ENCODE measurements at regions not wholly inside any gene's neighbourhood (a gene's known extent, or its start where the extent isn't known, plus 50 kb on each side); places are given as distances from the start of the nearest gene placed in this dataset.
"Not testable (repeated sequence)": the region's sequence is repeated elsewhere in the genome, so short reads cannot be mapped to it uniquely, and the experiment has no call there.

- H3K27me3 ChIP-seq (ENCODE audit: control insufficient read depth in 1 of 2, insufficient read depth in 1 of 2, low read length in 2 of 2); H3K27ac ChIP-seq (ENCODE audit: low read length, poor library complexity, severe bottlenecking); H3K18ac ChIP-seq (ENCODE audit: low read depth in 1 of 2, low read length in 2 of 2); H2AFZ ChIP-seq (ENCODE audit: low read depth, low read length); H2AK5ac ChIP-seq (ENCODE audit: low read length, severe bottlenecking); H3K36me3 ChIP-seq (ENCODE audit: control insufficient read depth in 1 of 2, insufficient read depth in 2 of 2, low read depth in 1 of 2, low read length in 2 of 2); H3K4me1 ChIP-seq (ENCODE audit: control insufficient read depth, insufficient read depth, low read depth, low read length); H3K4me3 ChIP-seq (ENCODE audit: insufficient read depth in 1 of 2, low read depth in 1 of 2, low read length in 2 of 2); H3K9me3 ChIP-seq (ENCODE audit: control insufficient read depth, low read length); H2BK15ac ChIP-seq (ENCODE audit: low read depth, poor library complexity, severe bottlenecking); H2BK5ac ChIP-seq (ENCODE audit: low read depth, low read length, poor library complexity, severe bottlenecking); H2BK120ac ChIP-seq (ENCODE audit: low read depth, low read length); H3K14ac ChIP-seq (ENCODE audit: low read length in 2 of 2); H2BK12ac ChIP-seq (ENCODE audit: low read length in 2 of 2); H4K8ac ChIP-seq (ENCODE audit: low read length); H3K9ac ChIP-seq (ENCODE audit: low read length); H3K4ac ChIP-seq (ENCODE audit: low read depth in 1 of 2, low read length in 2 of 2); DNase-seq; H4K91ac ChIP-seq (ENCODE audit: low read length); H3K23ac ChIP-seq (ENCODE audit: low read length in 2 of 2); H3K79me1 ChIP-seq (replicated peaks; ENCODE audit: low read length, poor library complexity, severe bottlenecking); H3K4me2 ChIP-seq (ENCODE audit: low read length, poor library complexity, severe bottlenecking): not testable (repeated sequence)
Measured at GRCh38 chr10:35280246-35280645, 56.1 kb upstream of the CCNY start.

Data from mesenchymal stem cell (in vitro differentiated cells and primary cell).